B cell (primary cell): ENCODE measurements at regions not wholly inside any gene's neighbourhood (a gene's known extent, or its start where the extent isn't known, plus 50 kb on each side); places are given as distances from the start of the nearest gene placed in this dataset.

Experiments
- EZH2 ChIP-seq: IDR thresholded peaks from 2 replicates; pipeline ENCODE4 v1.6.1; 2012; ENCODE audit warnings: borderline replicate concordance, low read depth, mild to moderate bottlenecking, moderate library complexity, low read length; ENCODE audit not compliant: insufficient read depth, poor library complexity, severe bottlenecking
- TF ChIP-seq, protein P1 (sequence below): fragments of 200-600 bp; IDR thresholded peaks from one replicate; pipeline ENCODE4 v1.8.0; 2022; ENCODE audit warnings: antibody characterized with exemption, mild to moderate bottlenecking

DNA sequence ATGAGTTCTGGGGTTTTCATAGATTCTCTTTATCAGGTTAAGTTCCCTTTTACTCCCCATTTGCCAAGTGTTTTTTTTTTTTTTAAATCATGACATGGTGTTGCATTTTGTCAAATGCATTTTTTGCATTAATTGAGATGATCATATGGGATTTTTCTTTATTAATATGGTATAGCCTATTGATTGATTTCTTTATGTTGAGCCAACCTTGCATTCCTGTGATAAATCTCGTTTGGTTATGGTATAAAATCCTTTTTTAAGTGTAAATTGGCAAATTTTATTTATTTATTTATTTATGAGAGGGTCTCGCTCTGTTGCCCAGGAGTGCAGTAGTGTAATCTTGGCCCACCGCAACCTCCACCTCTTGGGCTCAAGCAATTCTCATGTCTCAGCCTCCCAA is 81.5 kb upstream of the ACVR1 start:
- TF ChIP-seq, protein P1, sequence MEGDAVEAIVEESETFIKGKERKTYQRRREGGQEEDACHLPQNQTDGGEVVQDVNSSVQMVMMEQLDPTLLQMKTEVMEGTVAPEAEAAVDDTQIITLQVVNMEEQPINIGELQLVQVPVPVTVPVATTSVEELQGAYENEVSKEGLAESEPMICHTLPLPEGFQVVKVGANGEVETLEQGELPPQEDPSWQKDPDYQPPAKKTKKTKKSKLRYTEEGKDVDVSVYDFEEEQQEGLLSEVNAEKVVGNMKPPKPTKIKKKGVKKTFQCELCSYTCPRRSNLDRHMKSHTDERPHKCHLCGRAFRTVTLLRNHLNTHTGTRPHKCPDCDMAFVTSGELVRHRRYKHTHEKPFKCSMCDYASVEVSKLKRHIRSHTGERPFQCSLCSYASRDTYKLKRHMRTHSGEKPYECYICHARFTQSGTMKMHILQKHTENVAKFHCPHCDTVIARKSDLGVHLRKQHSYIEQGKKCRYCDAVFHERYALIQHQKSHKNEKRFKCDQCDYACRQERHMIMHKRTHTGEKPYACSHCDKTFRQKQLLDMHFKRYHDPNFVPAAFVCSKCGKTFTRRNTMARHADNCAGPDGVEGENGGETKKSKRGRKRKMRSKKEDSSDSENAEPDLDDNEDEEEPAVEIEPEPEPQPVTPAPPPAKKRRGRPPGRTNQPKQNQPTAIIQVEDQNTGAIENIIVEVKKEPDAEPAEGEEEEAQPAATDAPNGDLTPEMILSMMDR, result no peak
- TF ChIP-seq EZH2, result no peak
